ENCODE measurements at regions not wholly inside any gene's neighbourhood (a gene's known extent, or its start where the extent isn't known, plus 50 kb on each side); places are given as distances from the start of the nearest gene placed in this dataset.

DNA sequence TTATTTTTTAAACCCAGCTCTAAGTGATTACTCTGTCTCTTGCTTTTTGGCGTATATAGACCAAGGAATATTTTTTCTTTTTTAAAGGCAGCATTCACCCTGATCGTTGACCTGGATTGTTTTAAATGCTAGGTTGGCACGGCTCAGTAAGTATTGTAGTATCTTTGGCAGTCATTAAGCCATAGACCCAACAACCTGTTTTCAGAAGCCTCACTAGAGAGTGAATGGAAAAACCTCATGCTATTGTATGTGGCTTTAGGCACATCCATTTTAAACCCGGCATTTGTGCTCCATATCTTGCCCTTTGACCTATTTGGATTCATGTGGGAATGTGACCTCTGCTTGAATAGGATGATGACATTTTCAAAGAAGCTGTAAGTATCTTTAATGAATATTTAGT lies 183.9 kb downstream of the SNCA start:
- Histone ChIP-seq H3K4me3 (ENCODE audit: low read length) (no peak overlapping the region), H3K79me2 (ENCODE audit: low read length) (no peaks in the 10 kb centered on the region), H3F3A (ENCODE audit: insufficient read depth, low read length) (no peaks in the 10 kb centered on the region), H3K9me3 (replicated peaks; ENCODE audit: insufficient read depth, low read length) (no peaks in the 10 kb centered on the region), H2AFZ (ENCODE audit: low read length) (no peak overlapping the region), H3K9me2 (replicated peaks; ENCODE audit: insufficient read depth, low read length) (no peaks in the 10 kb centered on the region), H3K36me3 (replicated peaks; ENCODE audit: insufficient read depth, low read length) (no peaks in the 10 kb centered on the region), H3K4me1 (ENCODE audit: low read length) (no peaks in the 10 kb centered on the region; the same call in 1 of the 2 replicates), H3K27me3 (replicated peaks; ENCODE audit: insufficient read depth, low read length) (no peaks in the 10 kb centered on the region), H3K27ac (ENCODE audit: low read length) (no peak overlapping the region), H3K4me2 (ENCODE audit: low read depth, low read length) (no peak overlapping the region), H3K9ac (ENCODE audit: low read length) (no peak overlapping the region), H4K20me1 (ENCODE audit: insufficient read depth, low read length) (no peaks in the 10 kb centered on the region)
- no peak for DNase-seq
- no peak for TF ChIP-seq EZH2phosphoT487 (IDR thresholded peaks at IDR 0.05; ENCODE audit: low read length)
- no peak for TF ChIP-seq CTCF (IDR thresholded peaks at IDR 0.05; ENCODE audit: low read length)
- no peak for TF ChIP-seq EZH2 (optimal IDR thresholded peaks at IDR 0.05; ENCODE audit: low read depth, low read length)

DNA sequence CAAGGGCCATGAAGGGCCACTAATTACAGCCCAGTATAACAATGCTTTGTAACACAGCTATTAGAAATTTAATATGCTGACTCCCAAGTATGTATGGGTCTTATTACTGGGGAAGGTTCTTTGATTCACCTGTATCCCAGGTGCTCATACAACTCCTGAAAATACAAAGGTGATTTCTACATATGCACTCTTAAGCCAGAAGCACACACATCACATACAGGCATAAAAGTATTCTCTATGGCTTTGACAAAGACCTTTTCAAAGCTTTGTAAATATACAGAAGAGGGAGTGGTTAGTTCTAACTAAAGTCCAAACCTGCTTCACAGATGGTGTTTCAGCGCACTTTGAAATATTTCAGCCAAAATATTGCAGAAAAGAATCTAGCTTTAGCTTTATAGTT lies 191.5 kb downstream of the SNCA start:
- no peaks in the 10 kb centered on the region for H3F3A ChIP-seq (ENCODE audit: insufficient read depth, low read length)
- no peaks in the 10 kb centered on the region for H4K20me1 ChIP-seq (ENCODE audit: insufficient read depth, low read length)
- H3K27ac ChIP-seq (ENCODE audit: low read length) = no peak overlapping the region
- H3K9me3 ChIP-seq (replicated peaks; ENCODE audit: insufficient read depth, low read length) = no peaks in the 10 kb centered on the region
- H3K36me3 ChIP-seq (replicated peaks; ENCODE audit: insufficient read depth, low read length) = no peaks in the 10 kb centered on the region
- no peak overlapping the region for H3K4me3 ChIP-seq (ENCODE audit: low read length)
- no peak overlapping the region for H3K9ac ChIP-seq (ENCODE audit: low read length)
- no peaks in the 10 kb centered on the region for H3K79me2 ChIP-seq (ENCODE audit: low read length)
- TF ChIP-seq CTCF (IDR thresholded peaks at IDR 0.05; ENCODE audit: low read length) = no peak
- no peak for TF ChIP-seq EZH2 (optimal IDR thresholded peaks at IDR 0.05; ENCODE audit: low read depth, low read length)
- TF ChIP-seq EZH2phosphoT487 (IDR thresholded peaks at IDR 0.05; ENCODE audit: low read length) = no peak
- H3K4me1 ChIP-seq (ENCODE audit: low read length) = no peaks in the 10 kb centered on the region
- no peak overlapping the region for H2AFZ ChIP-seq (ENCODE audit: low read length)
- no peak overlapping the region for H3K4me2 ChIP-seq (ENCODE audit: low read depth, low read length)
- H3K9me2 ChIP-seq (replicated peaks; ENCODE audit: insufficient read depth, low read length) = no peaks in the 10 kb centered on the region
- H3K27me3 ChIP-seq (replicated peaks; ENCODE audit: insufficient read depth, low read length) = no peaks in the 10 kb centered on the region
- DNase-seq = no peak

DNA sequence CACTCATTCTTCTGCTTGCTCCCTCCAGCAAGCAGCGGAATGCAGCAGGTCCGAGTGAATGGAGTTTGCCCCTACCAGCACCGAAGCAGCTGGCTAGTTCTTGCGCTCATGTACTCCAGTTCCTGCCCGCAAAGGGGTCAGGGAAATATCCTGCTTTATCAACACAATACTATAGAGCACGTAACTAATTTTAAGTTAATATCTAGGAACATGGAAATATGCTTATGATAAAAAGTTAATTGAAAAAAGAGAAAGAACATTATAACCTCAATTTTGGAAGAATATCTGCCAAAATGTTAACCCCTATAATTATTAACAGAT lies 195.6 kb downstream of the SNCA start:
- Histone ChIP-seq H3K79me2 (ENCODE audit: low read length) (no peaks in the 10 kb centered on the region), H3K4me1 (ENCODE audit: low read length) (no peaks in the 10 kb centered on the region), H3K9me3 (replicated peaks; ENCODE audit: insufficient read depth, low read length) (no peaks in the 10 kb centered on the region), H3F3A (ENCODE audit: insufficient read depth, low read length) (no peaks in the 10 kb centered on the region), H3K36me3 (replicated peaks; ENCODE audit: insufficient read depth, low read length) (no peaks in the 10 kb centered on the region), H2AFZ (ENCODE audit: low read length) (peak overlapping the region; percentile 7; the same call in 1 of the 2 replicates), H3K9ac (ENCODE audit: low read length) (no peak overlapping the region), H3K4me3 (ENCODE audit: low read length) (no peak overlapping the region), H4K20me1 (ENCODE audit: insufficient read depth, low read length) (no peaks in the 10 kb centered on the region), H3K4me2 (ENCODE audit: low read depth, low read length) (no peak overlapping the region), H3K27ac (ENCODE audit: low read length) (no peak overlapping the region), H3K9me2 (replicated peaks; ENCODE audit: insufficient read depth, low read length) (no peaks in the 10 kb centered on the region), H3K27me3 (replicated peaks; ENCODE audit: insufficient read depth, low read length) (no peaks in the 10 kb centered on the region)
- DNase-seq = no peak
- TF ChIP-seq CTCF (IDR thresholded peaks at IDR 0.05; ENCODE audit: low read length) (no peak), EZH2 (optimal IDR thresholded peaks at IDR 0.05; ENCODE audit: low read depth, low read length) (no peak), EZH2phosphoT487 (IDR thresholded peaks at IDR 0.05; ENCODE audit: low read length) (no peak)

Data from MM.1S (cell line).